Mesenchymal stem cell (in vitro differentiated cells and primary cell): ENCODE measurements at regions not wholly inside any gene's neighbourhood (a gene's known extent, or its start where the extent isn't known, plus 50 kb on each side); places are given as distances from the start of the nearest gene placed in this dataset.

Source experiments
- DNase-seq: peaks from one replicate; pipeline ENCODE4 v3.0.0-alpha.2; 2013
- H2AFZ ChIP-seq: one replicate; pipeline ENCODE4 v1.6.1; 2013; ENCODE audit warnings: low read depth, mild to moderate bottlenecking, control low read depth, inconsistent platforms, low read length, moderate library complexity
- H2AK5ac ChIP-seq: 2 replicates; pipeline ENCODE4 v1.6.1; 2013; ENCODE audit warnings: low read length, moderate library complexity, mild to moderate bottlenecking, inconsistent platforms; ENCODE audit not compliant: severe bottlenecking
- H2BK120ac ChIP-seq: one replicate; pipeline ENCODE4 v1.6.1; 2013; ENCODE audit warnings: low read depth, mild to moderate bottlenecking, inconsistent platforms, low read length, moderate library complexity
- H2BK12ac ChIP-seq, 2 experiments: one replicate each; pipeline ENCODE4 v1.6.1; 2013; ENCODE audit warnings: inconsistent platforms in 2 of 2, low read length in 2 of 2, mild to moderate bottlenecking in 2 of 2, moderate library complexity in 2 of 2, control low read depth in 1 of 2
- H2BK15ac ChIP-seq: one replicate; pipeline ENCODE4 v1.6.1; 2013; ENCODE audit warnings: mild to moderate bottlenecking, low read depth, inconsistent platforms; ENCODE audit not compliant: poor library complexity, severe bottlenecking
- H2BK5ac ChIP-seq: 2 replicates; pipeline ENCODE4 v1.6.1; 2013; ENCODE audit warnings: low read depth, mild to moderate bottlenecking, low read length, control low read depth, inconsistent platforms; ENCODE audit not compliant: poor library complexity, severe bottlenecking
- H3K14ac ChIP-seq, 2 experiments: one replicate each; pipeline ENCODE4 v1.6.1; 2013; ENCODE audit warnings: inconsistent platforms in 2 of 2, low read length in 2 of 2, control low read depth in 1 of 2, mild to moderate bottlenecking in 1 of 2, moderate library complexity in 1 of 2
- H3K18ac ChIP-seq, 2 experiments: one replicate each; pipeline ENCODE4 v1.6.1; 2013; ENCODE audit warnings: inconsistent platforms in 2 of 2, low read length in 2 of 2, control low read depth in 1 of 2, low read depth in 1 of 2, mild to moderate bottlenecking in 1 of 2
- H3K23ac ChIP-seq, 2 experiments: one replicate each; pipeline ENCODE4 v1.6.1; 2013; ENCODE audit warnings: inconsistent platforms in 2 of 2, low read length in 2 of 2, mild to moderate bottlenecking in 2 of 2, moderate library complexity in 2 of 2, control low read depth in 1 of 2
- H3K27ac ChIP-seq: 2 replicates; pipeline ENCODE4 v1.5.1; 2013; ENCODE audit warnings: mild to moderate bottlenecking, moderate library complexity, low read length, control low read depth, inconsistent platforms; ENCODE audit not compliant: poor library complexity, severe bottlenecking
- H3K27me3 ChIP-seq, 2 experiments: 2 replicates each; pipeline versions ENCODE4 v1.6.1 to v1.7.0; 2013; ENCODE audit warnings: low read length in 2 of 2, mild to moderate bottlenecking in 2 of 2, moderate library complexity in 2 of 2, control low read depth in 1 of 2, inconsistent platforms in 1 of 2; ENCODE audit not compliant: control insufficient read depth in 1 of 2, insufficient read depth in 1 of 2
- H3K36me3 ChIP-seq, 2 experiments: 2 replicates each; pipeline versions ENCODE4 v1.6.1 to v1.7.0; 2013; ENCODE audit warnings: low read length in 2 of 2, control low read depth in 1 of 2, inconsistent platforms in 1 of 2, low read depth in 1 of 2, mild to moderate bottlenecking in 1 of 2; ENCODE audit not compliant: insufficient read depth in 2 of 2, control insufficient read depth in 1 of 2
- H3K4ac ChIP-seq, 2 experiments: one replicate each; pipeline ENCODE4 v1.6.1; 2013; ENCODE audit warnings: inconsistent platforms in 2 of 2, low read length in 2 of 2, mild to moderate bottlenecking in 2 of 2, moderate library complexity in 2 of 2, control low read depth in 1 of 2, low read depth in 1 of 2
- H3K4me1 ChIP-seq: 2 replicates; pipeline ENCODE4 v1.6.1; 2013; ENCODE audit warnings: low read depth, low read length, control low read depth; ENCODE audit not compliant: control insufficient read depth, insufficient read depth
- H3K4me2 ChIP-seq: 2 replicates; pipeline ENCODE4 v1.6.1; 2013; ENCODE audit warnings: low read length, mild to moderate bottlenecking, inconsistent platforms; ENCODE audit not compliant: poor library complexity, severe bottlenecking
- H3K4me3 ChIP-seq, 2 experiments: 2 replicates each; pipeline versions ENCODE4 v1.5.1 to v1.7.0; 2013; ENCODE audit warnings: low read length in 2 of 2, mild to moderate bottlenecking in 2 of 2, control low read depth in 1 of 2, low read depth in 1 of 2; ENCODE audit not compliant: insufficient read depth in 1 of 2
- H3K79me1 ChIP-seq: replicated peaks from 2 replicates; pipeline ENCODE4 v1.6.1; 2013; ENCODE audit warnings: mild to moderate bottlenecking, control low read depth, low read length, inconsistent platforms; ENCODE audit not compliant: poor library complexity, severe bottlenecking
- H3K9ac ChIP-seq: 2 replicates; pipeline ENCODE4 v1.7.0; 2013; ENCODE audit warnings: mild to moderate bottlenecking, low read length, moderate library complexity
- H3K9me3 ChIP-seq: 2 replicates; pipeline ENCODE4 v1.7.0; 2013; ENCODE audit warnings: mild to moderate bottlenecking, low read length; ENCODE audit not compliant: control insufficient read depth
- H4K8ac ChIP-seq: one replicate; pipeline ENCODE4 v1.6.1; 2013; ENCODE audit warnings: inconsistent platforms, mild to moderate bottlenecking, low read length, moderate library complexity
- H4K91ac ChIP-seq: one replicate; pipeline ENCODE4 v1.6.1; 2013; ENCODE audit warnings: mild to moderate bottlenecking, low read length, inconsistent platforms
- WGBS: methylation state at CpG from one replicate; pipeline ENCODE4 v1.1.7; 2013; ENCODE audit warnings: mixed read lengths; 5-methylcytosine and 5-hydroxymethylcytosine counted together

DNA sequence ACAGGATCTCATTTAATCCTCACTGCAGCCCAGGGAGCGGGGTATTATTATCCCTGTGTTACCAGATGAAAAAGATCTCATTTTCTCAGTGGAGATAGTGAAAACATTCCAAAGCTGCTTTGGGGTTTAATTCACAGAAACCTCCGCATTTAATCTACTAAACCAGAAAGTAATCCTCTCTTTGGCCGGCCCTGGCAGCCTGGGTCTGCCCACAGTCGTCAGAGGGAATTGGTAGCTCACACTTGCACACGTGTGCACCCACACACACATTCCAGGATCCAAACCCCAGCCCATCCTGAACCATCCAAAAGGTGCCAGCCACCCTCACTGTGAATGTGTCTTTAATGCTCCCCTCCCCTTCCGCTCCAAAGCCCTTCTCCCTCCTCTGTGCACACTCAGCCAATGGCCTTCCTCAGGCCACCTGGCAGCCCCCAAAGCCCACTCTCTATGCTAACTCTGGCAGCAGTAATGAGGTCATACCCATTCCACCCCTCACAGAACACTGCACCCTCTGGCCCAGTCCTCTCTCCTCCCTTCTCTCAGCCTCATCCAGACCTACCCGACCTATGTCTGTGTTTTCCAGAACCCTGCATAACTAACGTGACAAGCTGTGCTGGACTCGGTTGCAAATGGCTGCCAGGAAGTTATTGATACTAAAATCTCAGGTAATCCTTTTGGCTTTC is 466.2 kb downstream of the SOX6 start:
- DNase-seq, result no peak
- Histone ChIP-seq H3K79me1 (no peaks in the 10 kb centered on the region), H3K36me3 (no peaks in the 10 kb centered on the region), H3K27me3 (peaks cover 0 to 89% of the 10 kb centered on the region in 2 experiments), H3K27ac (no peak overlapping the region), H2BK5ac (no peak overlapping the region), H2BK12ac (peak overlapping the region; percentile 60 to 94), H3K23ac (no peak overlapping the region), H2AK5ac (no peak overlapping the region), H3K9ac (no peak overlapping the region), H4K8ac (peak overlapping the region; percentile 66), H2BK120ac (no peak overlapping the region), H3K18ac (peak overlapping the region; percentile 71 to 83), H4K91ac (peak overlapping the region; percentile 8), H3K14ac (peak overlapping the region in 1 of 2 experiments; percentile 63), H3K9me3 (no peaks in the 10 kb centered on the region), H2AFZ (no peak overlapping the region), H3K4me1 (peaks cover 6% of the 10 kb centered on the region), H3K4me2 (no peak overlapping the region), H2BK15ac (no peak overlapping the region), H3K4ac (peak overlapping the region; percentile 29 to 58), H3K4me3 (no peak overlapping the region)
- WGBS, result 75% methylated on average over 9 of the region's 9 CpGs

DNA sequence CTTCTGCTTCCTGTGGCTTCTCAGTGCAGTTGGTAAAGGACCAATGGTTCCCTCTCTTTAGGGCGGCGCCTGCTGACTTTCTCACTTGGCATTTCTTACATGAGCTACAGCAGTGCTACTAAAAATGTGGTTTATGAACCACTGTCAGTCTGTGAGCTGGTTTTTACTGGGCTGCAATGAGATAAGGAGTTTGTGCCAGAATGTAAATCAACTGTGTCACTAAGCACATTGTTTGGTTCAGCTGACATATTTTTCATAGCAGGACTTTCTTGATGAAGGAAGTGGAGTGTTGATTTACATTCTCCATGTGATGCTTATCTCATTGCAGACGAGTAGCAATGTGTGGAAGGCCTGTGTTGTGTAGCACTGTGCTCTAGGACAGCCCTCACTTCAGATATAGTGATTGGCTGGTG is 463.3 kb downstream of the SOX6 start:
- Histone ChIP-seq H3K9ac (no peak overlapping the region), H2AFZ (no peak overlapping the region), H3K9me3 (no peaks in the 10 kb centered on the region), H2BK12ac (no peak overlapping the region), H3K18ac (no peak overlapping the region), H3K23ac (no peak overlapping the region), H3K27ac (no peak overlapping the region), H3K36me3 (no peaks in the 10 kb centered on the region), H3K79me1 (no peaks in the 10 kb centered on the region), H3K27me3 (peaks cover 0 to 82% of the 10 kb centered on the region in 2 experiments), H4K91ac (no peak overlapping the region), H2BK5ac (no peak overlapping the region), H3K4me2 (no peak overlapping the region), H3K4me1 (peaks cover 6% of the 10 kb centered on the region), H2BK15ac (no peak overlapping the region), H4K8ac (no peak overlapping the region), H2BK120ac (no peak overlapping the region), H3K4me3 (no peak overlapping the region), H2AK5ac (no peak overlapping the region), H3K14ac (no peak overlapping the region), H3K4ac (no peak overlapping the region)
- DNase-seq, result peak; percentile 83
- WGBS, result 32% methylated on average over 3 of the region's 3 CpGs

DNA sequence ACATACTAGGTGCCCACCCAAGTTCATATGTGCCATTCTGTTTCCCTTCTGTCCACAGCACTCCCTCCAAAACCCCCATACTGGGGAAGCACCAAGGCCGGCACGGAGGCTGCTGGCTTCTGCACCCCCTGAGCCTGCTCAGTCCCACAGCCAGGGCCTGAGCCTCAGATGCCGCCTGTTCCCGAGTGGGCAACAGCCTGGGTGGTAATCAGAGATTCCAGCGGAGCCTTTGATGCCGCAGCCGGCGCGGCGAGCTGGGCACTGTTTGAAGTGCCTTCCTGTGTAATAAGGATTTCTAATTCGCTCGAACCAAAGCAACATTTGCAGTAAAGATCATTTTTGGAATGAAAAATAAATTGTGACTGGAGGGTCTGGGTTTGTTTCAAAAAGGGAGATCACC is 460.3 kb downstream of the SOX6 start:
- H3K4me1 ChIP-seq, result no peaks in the 10 kb centered on the region
- H4K8ac ChIP-seq, result no peak overlapping the region
- H4K91ac ChIP-seq, result peak overlapping the region; percentile 23
- H3K18ac ChIP-seq, result peak overlapping the region in 1 of 2 experiments; percentile 88
- no peak overlapping the region for H2AK5ac ChIP-seq
- no peak overlapping the region for H3K23ac ChIP-seq
- H3K27ac ChIP-seq, result no peak overlapping the region
- H2AFZ ChIP-seq, result no peak overlapping the region
- H3K4me2 ChIP-seq, result no peak overlapping the region
- H2BK12ac ChIP-seq, result peak overlapping the region; percentile 65 to 74
- H2BK15ac ChIP-seq, result peak overlapping the region; percentile 6
- H2BK5ac ChIP-seq, result no peak overlapping the region
- no peaks in the 10 kb centered on the region for H3K9me3 ChIP-seq
- H3K14ac ChIP-seq, result no peak overlapping the region
- H3K4ac ChIP-seq, result peak overlapping the region in 1 of 2 experiments; percentile 83
- DNase-seq, result no peak
- no peaks in the 10 kb centered on the region for H3K79me1 ChIP-seq
- no peak overlapping the region for H3K9ac ChIP-seq
- H3K27me3 ChIP-seq, result peaks cover 0 to 65% of the 10 kb centered on the region in 2 experiments
- WGBS, result 96% methylated on average over 12 of the region's 12 CpGs
- H3K36me3 ChIP-seq, result no peaks in the 10 kb centered on the region
- H2BK120ac ChIP-seq, result no peak overlapping the region
- H3K4me3 ChIP-seq, result no peak overlapping the region

DNA sequence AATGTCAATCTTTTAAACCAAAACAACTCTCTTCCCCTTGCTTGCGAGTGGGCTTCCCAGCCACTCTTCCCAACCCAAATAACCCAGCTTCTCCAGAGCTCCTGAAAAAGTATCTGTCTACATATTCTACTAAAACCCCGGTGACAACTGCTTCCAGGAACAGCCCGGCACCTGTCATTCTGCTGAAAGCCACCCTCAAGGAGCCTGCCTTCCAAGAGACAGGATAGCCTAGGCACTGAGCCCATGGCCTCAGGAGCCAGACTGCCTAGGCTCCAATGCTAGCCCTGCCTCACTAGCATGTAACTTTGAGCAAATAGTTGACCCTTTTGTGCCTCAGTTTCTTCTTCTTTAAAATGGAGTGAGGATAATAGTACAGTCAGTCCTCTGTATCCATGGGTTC is 459.8 kb downstream of the SOX6 start:
- Histone ChIP-seq H4K8ac (no peak overlapping the region), H3K9ac (no peak overlapping the region)
- 96% methylated on average over 3 of the region's 3 CpGs for WGBS

More for the DNA sequence above, 459.8 kb downstream of the SOX6 start:
- Histone ChIP-seq H3K18ac (peak overlapping the region in 1 of 2 experiments; percentile 5), H3K4me2 (no peak overlapping the region), H3K4me3 (no peak overlapping the region), H3K36me3 (no peaks in the 10 kb centered on the region), H3K9me3 (no peaks in the 10 kb centered on the region), H3K27ac (no peak overlapping the region), H3K23ac (no peak overlapping the region), H4K91ac (no peak overlapping the region), H3K14ac (no peak overlapping the region), H2AK5ac (no peak overlapping the region), H3K4me1 (no peaks in the 10 kb centered on the region), H2BK15ac (no peak overlapping the region), H2BK120ac (no peak overlapping the region), H3K27me3 (peaks cover 0 to 60% of the 10 kb centered on the region in 2 experiments), H2AFZ (no peak overlapping the region), H3K4ac (peak overlapping the region in 1 of 2 experiments; percentile 95), H2BK5ac (no peak overlapping the region), H2BK12ac (peak overlapping the region; percentile 60 to 95), H3K79me1 (no peaks in the 10 kb centered on the region)
- no peak for DNase-seq
